Type B pancreatic cell (in vitro differentiated cells): ENCODE measurements at regions not wholly inside any gene's neighbourhood (a gene's known extent, or its start where the extent isn't known, plus 50 kb on each side); places are given as distances from the start of the nearest gene placed in this dataset.

Experiments
- DNase-seq: peaks from one replicate; pipeline ENCODE4 v3.0.0; 2021; ENCODE audit warnings: mixed read lengths; ENCODE audit not compliant: unreplicated experiment; ENCODE audit errors: extremely low spot score
- H3K27ac Mint-ChIP-seq: 2 replicates; pipeline ENCODE4 v1.8.0; 2021; ENCODE audit warnings: mild to moderate bottlenecking, mixed read lengths
- H3K27me3 Mint-ChIP-seq: 2 replicates; pipeline ENCODE4 v1.8.0; 2021; ENCODE audit warnings: mixed read lengths
- H3K36me3 Mint-ChIP-seq: 2 replicates; pipeline ENCODE4 v1.8.0; 2021; ENCODE audit warnings: mixed read lengths
- H3K4me1 Mint-ChIP-seq: one replicate; pipeline ENCODE4 v1.8.0; 2021; ENCODE audit warnings: mixed read lengths; ENCODE audit not compliant: unreplicated experiment
- H3K4me3 Mint-ChIP-seq: 2 replicates; pipeline ENCODE4 v1.8.0; 2021; ENCODE audit warnings: mild to moderate bottlenecking, mixed read lengths
- H3K9me3 Mint-ChIP-seq: 2 replicates; pipeline ENCODE4 v1.8.0; 2021; ENCODE audit warnings: mixed read lengths
- CTCF ChIP-seq: fragments of 200-600 bp; sonication (generic); conservative IDR thresholded peaks from 2 replicates; pipeline ENCODE4 v1.5.0; 2021; ENCODE audit warnings: antibody characterized with exemption, mild to moderate bottlenecking

- Mint-ChIP-seq H3K27ac (no peak overlapping the region), H3K36me3 (no peaks in the 10 kb centered on the region), H3K4me3 (no peak overlapping the region), H3K9me3 (no peaks in the 10 kb centered on the region), H3K27me3 (peaks cover 2% of the 10 kb centered on the region), H3K4me1 (peaks cover 4% of the 10 kb centered on the region)
- no peak for DNase-seq
- no peak for TF ChIP-seq CTCF
Observed at GRCh38 chr9:107971241-107971640, 481.7 kb upstream of the KLF4 start.

GRCh38 chr9:107970726-107971125, 481.2 kb upstream of the KLF4 start:
- peaks cover 4% of the 10 kb centered on the region for H3K4me1 Mint-ChIP-seq
- H3K4me3 Mint-ChIP-seq, result no peak overlapping the region
- H3K9me3 Mint-ChIP-seq, result no peaks in the 10 kb centered on the region
- no peak for DNase-seq
- H3K27me3 Mint-ChIP-seq, result no peaks in the 10 kb centered on the region
- no peak for TF ChIP-seq CTCF
- no peak overlapping the region for H3K27ac Mint-ChIP-seq
- no peaks in the 10 kb centered on the region for H3K36me3 Mint-ChIP-seq

GRCh38 chr9:107969727-107970126, 480.2 kb upstream of the KLF4 start:
- Mint-ChIP-seq H3K4me3 (no peak overlapping the region), H3K27ac (no peak overlapping the region), H3K9me3 (no peaks in the 10 kb centered on the region), H3K4me1 (peaks cover 4% of the 10 kb centered on the region), H3K36me3 (no peaks in the 10 kb centered on the region), H3K27me3 (peaks cover 3% of the 10 kb centered on the region)
- DNase-seq, result no peak
- TF ChIP-seq CTCF, result no peak

GRCh38 chr9:107969141-107969540, 479.6 kb upstream of the KLF4 start:
- H3K36me3 Mint-ChIP-seq, result no peaks in the 10 kb centered on the region
- H3K4me1 Mint-ChIP-seq, result peaks cover 4% of the 10 kb centered on the region
- H3K4me3 Mint-ChIP-seq, result no peak overlapping the region
- no peak for TF ChIP-seq CTCF
- no peak for DNase-seq
- peaks cover 3% of the 10 kb centered on the region for H3K27me3 Mint-ChIP-seq
- H3K27ac Mint-ChIP-seq, result no peak overlapping the region
- no peaks in the 10 kb centered on the region for H3K9me3 Mint-ChIP-seq

GRCh38 chr9:107963246-107963645, 473.7 kb upstream of the KLF4 start:
- DNase-seq, result no peak
- TF ChIP-seq CTCF, result no peak
- peaks cover 17% of the 10 kb centered on the region for H3K27me3 Mint-ChIP-seq
- peaks cover 4% of the 10 kb centered on the region for H3K4me1 Mint-ChIP-seq
- no peak overlapping the region for H3K4me3 Mint-ChIP-seq
- no peak overlapping the region for H3K27ac Mint-ChIP-seq
- H3K9me3 Mint-ChIP-seq, result no peaks in the 10 kb centered on the region
- H3K36me3 Mint-ChIP-seq, result no peaks in the 10 kb centered on the region

- Mint-ChIP-seq H3K36me3 (no peaks in the 10 kb centered on the region), H3K27ac (no peak overlapping the region), H3K4me3 (no peak overlapping the region), H3K9me3 (no peaks in the 10 kb centered on the region), H3K27me3 (peaks cover 17% of the 10 kb centered on the region), H3K4me1 (no peaks in the 10 kb centered on the region)
- DNase-seq, result no peak
- no peak for TF ChIP-seq CTCF
Observed at GRCh38 chr9:107960916-107961315, 471.3 kb upstream of the KLF4 start.
